Stimulated activated naive CD4-positive, alpha-beta T cell (primary cell): ENCODE measurements at regions not wholly inside any gene's neighbourhood (a gene's known extent, or its start where the extent isn't known, plus 50 kb on each side); places are given as distances from the start of the nearest gene placed in this dataset.
"Not testable (repeated sequence)": the region's sequence is repeated elsewhere in the genome, so short reads cannot be mapped to it uniquely, and the experiment has no call there.

ENCODE experiments used
- DNase-seq, 6 experiments: peaks; one replicate each; lab custom pipeline; 2025; lab: John Stamatoyannopoulos, UW

DNA sequence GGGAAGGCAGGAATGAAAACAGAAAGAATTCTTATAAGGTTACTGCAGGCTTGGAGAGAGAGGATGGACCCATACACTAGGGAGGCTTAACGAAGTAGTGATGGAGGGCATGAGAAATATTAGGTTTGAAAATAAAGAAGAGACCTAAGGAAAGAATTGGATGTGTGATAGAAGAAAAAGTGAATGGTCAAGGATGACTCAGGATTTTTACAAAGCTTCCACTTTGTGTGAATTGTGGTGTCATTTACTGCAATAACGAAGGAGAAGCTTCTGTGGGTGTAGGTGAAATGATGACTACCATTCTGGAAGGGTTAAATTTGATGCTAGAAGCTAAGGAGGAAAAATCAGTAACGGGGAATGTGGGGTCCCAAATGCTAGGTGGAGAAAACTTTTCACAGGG is 191.2 kb downstream of the UTRN start:
- no peak for DNase-seq

DNA sequence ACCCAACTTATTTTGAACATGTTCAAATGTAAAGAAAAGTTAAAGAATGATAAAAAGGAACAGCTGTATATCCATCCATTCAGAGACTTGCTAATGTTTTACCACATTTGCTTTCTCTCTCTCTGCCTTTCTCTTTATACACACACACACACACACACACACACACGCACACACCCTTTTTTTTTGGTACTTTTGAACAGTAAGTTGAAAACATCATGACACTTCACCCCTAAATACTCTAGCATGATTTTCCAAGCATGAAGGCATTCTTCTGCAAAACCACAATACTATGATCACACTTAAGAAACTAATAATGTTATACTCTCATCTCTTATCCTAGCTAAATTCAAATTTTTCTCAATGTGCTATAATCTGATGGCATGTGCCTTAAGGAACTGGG is 192.3 kb downstream of the UTRN start:
- no peak for DNase-seq

DNA sequence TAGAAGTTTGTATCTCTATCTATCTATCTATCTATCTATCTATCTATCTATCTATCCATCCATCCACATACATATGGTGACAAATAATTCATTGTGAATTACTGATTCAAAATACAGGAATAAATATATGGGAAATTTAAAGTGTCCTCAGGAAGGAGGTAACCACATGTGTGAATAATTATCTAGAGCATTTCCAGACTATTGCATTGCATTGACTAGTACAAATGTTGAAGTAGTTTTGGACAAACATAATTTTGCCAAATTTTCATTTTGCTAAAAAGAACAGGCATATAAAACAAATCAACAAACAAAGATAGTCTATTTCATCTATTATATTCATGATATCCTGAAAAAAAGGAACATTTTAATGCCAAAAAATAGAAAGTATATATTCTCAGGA is 192.7 kb downstream of the UTRN start:
- no peak for DNase-seq

DNA sequence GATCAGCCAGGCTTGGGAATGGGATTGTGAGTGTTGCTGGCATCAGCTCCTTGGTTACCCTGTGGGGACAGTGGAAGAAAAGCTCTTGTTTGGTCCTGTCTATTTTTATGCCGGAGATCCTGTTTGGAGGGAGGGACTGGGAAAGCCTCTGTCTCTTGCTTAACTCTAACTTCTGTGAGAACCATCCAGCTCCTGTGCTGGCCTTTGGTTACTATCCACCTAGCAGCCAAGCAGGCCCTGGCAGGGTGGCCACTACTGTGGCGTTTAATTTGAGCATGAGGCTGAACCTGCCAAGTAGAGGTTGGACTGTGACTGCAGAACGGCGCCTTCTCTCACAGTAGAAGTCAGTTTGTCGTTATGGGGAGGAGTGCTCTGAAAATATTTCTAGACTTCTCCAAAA is 193.3 kb downstream of the UTRN start:
- no peak for DNase-seq

DNA sequence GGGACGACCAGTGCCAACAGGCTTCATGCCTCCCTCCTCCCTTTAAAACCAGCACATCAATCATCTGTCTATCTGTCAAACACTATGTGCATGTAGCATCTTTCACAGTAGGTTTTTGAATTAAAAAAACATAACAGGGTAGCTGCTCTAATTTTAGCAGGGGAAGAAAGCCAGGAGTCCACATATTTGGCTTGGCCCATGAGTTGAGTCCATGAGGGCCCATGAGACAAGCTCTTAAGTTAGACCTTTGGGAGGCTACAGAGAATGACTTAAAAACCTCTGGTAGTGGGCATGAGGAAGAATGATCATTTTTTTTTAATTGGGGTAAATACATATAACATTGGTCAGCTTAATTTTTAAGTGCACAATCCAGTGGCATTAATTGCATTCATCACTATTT is 194.9 kb downstream of the UTRN start:
- no peak for DNase-seq

DNA sequence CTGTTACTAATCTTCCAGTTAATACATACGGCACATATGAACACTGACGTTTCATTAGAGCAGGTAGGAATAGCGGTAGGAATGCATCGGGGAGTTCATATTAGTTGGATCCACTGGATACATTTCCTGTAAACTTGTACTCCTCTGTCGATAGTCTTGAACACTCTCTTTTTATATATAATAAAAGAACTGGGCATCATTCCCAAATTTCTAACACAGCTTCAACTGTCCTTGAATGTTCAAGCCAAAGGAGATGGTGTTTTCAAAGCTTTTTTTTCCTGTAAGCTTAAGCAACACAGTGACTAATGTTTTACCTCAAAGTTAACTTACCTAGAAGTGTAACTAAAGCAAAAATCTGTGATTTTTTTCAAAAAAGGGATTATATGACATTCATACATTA is 195.3 kb downstream of the UTRN start:
- DNase-seq: no peak

DNA sequence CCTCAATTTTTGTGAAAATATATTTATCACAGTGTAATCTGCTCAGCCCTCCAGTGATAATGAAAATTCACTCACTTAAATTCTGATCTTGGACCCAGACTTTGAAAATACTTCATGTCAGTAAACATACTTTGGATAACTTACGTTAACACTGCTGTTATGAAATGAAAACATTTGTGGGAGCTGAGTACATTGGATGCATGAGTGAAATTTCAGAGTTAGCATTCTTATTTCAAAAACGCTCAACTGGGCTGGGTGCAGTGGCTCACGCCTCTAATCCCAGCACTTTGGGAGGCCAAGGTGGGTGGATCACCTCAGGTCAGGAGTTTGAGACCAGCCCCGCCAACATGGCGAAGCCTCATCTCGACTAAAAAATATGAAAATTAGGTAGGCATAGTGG is 196.4 kb downstream of the UTRN start:
- no peak for DNase-seq

DNA sequence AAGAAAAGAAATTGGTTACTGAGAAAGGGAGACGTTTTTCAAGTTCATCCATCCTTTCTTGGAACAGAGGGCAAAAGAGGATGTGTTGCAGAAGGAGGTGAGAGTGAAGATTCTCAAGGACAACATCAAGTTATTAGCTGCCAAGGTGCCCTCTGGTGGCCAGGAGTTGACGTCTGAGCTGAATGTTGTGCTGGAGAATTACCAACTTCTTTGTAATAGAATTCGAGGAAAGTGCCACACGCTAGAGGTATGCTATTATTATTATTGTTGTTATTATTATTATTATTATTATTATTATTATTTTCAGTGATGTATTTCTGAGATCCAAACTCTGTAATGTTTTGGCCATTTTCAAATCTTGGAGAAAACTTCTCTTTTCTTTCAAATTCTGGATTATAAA is 197.0 kb downstream of the UTRN start:
- peak; percentile 11 to 69 (median 56) for DNase-seq

DNA sequence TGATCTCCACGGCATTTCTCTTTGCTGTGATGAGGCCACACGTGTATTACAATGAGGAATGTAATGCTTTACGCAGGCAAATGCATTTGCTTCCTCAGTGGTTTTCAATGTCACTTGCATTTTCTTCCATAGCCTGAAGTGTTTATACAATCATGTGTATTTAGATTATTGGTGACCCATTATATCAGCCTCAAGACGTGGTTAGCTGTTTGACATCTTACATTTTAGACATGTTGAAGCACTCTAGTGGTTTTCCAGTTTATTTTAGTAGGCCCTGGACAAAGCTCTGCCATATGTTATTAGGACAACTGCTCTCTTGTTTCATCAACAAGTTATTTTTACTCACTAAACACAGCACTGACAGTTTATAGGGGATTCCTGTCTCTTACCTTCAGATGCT is 200.4 kb downstream of the UTRN start:
- no peak for DNase-seq

DNA sequence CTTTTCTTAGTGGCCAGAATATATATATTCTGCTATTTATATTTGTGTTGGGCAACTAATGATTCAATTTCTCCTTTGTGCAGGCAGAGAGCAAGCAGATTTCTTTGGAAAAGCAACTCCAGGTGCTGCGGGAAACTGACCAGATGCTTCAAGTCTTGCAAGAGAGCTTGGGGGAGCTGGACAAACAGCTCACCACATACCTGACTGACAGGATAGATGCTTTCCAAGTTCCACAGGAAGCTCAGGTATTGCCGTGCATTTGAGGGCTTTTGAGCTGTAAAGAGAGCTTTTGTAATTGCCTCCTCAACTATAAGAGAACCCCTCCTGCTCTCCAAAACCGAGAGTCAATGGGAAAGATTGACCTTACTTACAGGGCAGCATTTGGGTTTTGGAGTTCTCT is 203.5 kb downstream of the UTRN start:
- no peak for DNase-seq

DNA sequence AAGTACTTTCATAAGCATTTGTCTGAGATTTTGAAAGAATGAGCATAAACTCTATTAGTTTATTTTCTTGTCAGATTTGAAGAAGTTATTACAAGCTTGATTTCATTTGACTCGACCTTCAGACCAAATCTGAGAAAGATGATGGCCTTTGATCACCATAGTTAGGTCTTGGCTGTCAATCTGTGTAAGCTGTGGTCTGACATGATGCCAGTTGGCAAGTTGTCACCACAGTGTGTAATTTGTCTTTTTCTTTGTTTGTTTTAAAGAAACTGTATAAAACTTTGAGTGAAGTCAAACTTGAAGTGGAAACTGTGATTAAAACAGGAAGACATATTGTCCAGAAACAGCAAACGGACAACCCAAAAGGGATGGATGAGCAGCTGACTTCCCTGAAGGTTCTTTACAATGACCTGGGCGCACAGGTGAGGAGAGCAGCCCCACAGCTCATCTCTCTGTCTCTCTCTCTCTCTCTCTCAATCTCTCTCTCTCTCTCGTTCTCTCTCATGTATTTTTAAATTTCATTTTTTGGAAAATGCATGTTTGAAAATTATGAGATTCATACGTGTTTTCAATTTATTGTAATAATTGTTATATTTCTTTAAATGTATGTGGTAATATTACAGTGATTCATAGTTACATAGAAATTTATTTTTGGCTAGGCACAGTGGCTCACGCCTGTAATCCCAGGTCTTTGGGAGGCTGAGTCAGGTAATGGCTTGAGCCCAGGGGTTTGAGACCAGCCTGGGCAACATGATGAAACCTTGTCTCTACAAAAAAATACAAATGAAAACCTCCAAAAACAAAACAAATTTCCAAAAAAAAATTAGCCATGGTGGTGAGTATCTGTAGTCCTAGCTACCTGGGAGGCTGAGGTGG is 208.1 kb downstream of the UTRN start:
- no peak for DNase-seq

DNA sequence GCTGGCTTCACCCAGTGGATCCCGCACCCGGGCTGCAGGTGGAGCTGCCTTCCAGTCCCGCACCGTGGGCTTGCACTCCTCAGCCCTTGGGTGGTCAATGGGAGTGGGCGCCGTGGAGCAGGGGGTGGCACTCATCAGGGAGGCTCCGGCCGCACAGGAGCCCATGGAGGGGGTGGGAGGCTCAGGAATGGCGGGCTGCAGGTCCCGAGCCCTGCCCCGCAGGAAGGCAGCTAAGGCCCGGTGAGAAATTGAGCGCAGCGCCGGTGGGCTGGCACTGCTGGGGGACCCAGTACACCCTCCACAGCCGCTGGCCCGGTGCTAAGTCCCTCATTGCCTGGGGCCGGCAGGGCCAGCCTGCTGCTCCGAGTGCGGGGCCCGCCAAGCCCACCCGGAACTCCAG is 209.9 kb downstream of the UTRN start:
- DNase-seq: not testable (repeated sequence)

DNA sequence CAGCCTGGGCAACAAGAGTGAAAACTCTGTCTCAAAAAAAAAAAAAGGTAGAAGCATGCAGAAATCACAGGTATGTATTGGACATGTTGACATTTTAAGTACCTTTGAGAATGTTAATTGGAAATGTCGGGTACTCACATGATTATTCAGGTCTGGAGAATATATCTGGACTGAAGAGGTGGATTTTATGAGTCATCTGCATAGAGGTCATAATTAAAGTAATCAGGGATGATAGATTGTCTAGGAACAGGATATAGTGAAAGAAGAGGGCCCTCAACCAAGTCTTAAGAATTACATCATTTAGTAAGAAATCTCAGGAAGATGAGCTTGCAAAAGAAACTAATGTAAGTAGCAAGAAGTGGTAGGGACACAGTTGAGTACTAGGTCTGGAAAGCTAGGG is 212.5 kb downstream of the UTRN start:
- no peak for DNase-seq

DNA sequence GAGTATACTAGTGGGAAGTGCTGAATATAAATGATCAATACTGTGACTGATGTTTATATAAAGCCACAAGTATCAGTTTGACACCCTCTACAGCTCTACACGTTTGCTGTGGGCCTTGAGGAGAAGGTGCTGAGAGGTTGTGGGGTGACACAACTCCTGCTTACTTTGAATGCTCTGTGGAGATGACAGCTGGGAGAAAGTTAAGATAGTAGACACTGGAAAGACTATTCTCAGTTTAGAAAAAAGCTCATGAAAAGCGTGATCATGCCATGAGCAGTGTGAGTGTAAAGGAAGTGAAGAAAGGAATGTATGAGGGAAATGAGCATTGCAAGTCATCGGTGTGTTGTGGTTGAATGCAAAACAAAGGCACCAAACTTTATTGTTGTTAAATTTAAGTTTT is 215.8 kb downstream of the UTRN start:
- no peak for DNase-seq

DNA sequence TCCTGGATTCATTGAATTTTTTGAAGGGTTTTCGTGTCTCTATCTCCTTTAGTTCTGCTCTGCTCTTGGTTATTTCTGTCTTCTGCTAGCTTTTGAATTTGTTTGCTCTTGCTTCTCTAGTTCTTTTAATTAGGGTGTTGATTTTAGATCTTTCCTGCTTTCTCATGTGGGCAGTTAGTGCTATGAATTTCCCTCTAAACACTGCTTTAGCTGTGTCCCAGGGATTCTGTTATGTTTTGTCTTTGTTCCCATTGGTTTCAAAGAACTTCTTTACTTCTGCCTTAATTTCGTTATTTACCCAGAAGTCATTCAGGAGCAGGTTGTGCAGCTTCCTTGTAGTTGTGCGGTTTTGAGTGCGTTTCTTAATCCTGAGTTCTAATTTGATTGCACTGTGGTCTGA is 220.1 kb downstream of the UTRN start:
- DNase-seq: not testable (repeated sequence)

DNA sequence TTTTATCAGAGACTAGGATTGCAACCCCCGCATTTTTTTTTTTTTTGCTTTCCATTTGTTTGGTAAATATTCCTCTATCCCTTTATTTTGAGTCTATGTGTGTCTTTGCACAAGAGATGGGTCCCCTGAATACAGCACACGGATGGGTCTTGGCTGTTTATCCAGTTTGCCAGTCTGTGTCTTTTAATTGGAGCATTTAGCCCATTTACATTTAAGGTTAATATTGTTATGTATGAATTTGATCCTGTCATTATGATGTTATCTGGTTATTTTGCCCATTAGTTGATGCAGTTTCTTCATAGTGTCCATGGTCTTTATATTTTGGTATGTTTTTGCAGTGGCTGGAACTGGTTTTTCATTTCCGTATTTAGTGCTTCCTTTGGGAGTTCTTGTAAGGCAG is 220.9 kb downstream of the UTRN start:
- DNase-seq: not testable (repeated sequence)

DNA sequence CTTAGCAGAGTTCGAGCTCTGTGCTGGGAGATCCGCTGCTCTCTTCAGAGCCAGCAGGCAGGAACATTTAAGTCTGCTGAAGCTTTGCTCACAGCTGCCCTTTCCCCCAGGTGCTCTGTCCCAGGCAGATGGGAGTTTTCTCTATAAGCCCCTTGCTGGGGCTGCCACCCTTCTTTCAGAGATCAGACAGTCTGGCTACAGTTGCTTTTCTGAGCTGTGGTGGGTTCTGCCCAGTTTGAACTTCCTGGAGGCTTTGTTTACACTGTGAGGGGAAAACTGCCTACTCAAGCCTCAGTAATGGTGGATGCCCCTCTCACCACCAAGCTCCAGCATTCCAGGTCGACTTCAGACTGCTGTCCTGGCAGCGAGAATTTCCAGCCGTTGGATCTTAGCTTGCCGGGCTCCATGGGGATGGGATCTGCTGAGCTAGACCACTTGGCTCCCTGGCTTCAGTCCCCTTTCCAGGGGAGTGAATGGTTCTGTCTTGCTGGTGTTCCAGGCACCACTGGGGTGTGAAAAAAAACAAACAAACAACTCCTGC is 222.7 kb downstream of the UTRN start:
- not testable (repeated sequence) for DNase-seq

DNA sequence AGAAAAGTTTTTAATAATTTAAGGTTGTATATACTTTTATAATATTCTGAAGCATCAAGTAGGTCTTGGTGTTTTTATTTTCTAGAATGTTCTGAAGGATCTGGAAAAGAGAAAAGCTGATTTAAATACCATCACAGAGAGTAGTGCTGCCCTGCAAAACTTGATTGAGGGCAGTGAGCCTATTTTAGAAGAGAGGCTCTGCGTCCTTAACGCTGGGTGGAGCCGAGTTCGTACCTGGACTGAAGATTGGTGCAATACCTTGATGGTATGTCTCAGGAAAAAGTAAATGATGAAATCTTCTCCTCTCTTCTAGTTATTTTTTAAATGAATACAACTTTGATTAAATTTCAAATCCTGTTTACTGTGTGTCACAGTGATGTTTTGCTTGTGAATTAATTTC is 225.7 kb downstream of the UTRN start:
- DNase-seq: no peak

DNA sequence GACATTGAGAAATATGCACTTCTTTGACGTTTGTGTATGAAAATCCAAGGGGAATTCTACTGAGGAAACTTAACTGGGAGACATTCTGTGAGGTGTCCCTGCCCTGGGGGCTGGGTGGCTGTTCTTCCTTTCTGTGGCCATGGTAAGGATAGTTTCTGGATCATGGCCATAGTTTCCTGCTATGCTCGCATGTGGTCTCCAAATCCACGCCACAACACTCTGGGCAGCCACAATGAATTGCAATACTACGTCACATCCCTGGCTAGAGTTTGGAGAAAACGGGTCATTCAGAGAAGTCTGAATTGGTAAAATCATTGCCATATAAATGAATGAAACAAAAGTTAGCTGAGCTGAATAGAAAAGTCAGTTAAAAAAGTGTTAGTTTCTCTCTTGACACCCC is 230.6 kb downstream of the UTRN start:
- no peak for DNase-seq

DNA sequence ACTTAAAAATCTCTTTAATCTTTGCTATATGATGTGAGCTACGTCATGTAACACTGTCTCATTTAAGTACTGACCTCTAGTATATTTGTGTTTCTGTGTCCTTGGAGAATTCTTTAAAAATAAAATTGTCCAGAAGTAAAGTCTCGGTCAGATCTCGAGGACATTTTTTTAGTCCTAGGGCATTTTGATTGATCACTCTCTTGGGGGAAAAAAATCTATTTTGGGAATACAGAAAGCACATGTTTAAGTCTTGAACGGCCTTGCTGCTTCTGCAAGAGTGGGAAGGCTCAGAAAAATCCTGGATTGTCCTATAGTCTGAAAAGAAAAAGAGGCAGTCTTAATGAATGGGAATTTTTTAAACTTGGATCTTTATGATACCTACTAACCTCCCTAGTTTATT is 234.3 kb downstream of the UTRN start:
- no peak for DNase-seq

DNA sequence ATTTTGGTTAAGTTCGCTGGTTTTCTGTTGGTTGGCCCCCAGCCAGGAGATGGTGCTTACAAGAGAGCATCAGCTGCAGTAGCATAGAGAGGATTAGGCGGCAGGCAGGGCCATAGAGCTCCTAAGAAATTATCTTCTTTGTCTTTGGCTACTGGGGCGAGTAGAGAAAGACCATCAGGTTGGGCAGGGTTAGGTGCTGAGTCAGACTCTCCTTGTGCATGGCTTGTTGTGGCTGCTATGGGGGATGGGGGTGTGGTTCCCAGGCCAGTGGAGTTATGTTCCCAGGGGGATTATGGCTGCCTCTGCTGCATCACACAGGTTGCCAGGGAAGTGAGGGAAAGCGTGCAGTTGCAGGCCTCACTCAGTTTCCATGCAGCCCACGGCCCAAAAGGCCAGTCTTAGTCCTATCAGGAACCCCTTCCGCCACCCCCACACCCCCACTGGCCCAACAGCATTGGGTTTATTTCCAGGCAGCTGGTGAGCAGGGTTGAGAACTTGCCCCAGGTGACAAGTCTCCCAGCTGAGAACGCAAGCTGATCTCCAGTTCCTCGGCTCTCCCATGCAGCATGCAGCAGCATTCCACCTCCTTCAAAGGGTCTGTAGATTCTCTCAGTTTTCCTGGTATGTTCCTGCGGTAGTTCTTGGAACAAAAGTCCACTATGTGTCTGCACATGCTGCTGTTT is 243.7 kb downstream of the UTRN start:
- no peak for DNase-seq

DNA sequence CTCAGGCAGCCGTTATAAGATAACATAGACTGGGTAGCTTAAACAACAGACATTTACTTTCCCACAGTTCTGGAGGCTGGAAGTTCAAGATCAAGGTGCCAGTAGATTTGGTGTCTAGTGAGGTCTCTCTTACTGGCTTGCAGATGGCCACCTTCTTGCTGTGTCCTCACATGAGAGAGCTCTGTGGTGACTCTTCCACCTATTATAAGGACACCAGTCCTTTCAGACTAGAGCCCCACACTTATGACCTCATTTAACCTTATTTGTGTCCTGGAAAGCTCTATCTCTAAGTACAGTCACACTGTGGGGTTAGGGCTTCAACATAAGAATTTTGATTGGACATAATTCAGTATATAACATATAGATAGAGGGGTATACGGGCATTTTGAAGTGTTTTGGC is 245.0 kb downstream of the UTRN start:
- DNase-seq: no peak

DNA sequence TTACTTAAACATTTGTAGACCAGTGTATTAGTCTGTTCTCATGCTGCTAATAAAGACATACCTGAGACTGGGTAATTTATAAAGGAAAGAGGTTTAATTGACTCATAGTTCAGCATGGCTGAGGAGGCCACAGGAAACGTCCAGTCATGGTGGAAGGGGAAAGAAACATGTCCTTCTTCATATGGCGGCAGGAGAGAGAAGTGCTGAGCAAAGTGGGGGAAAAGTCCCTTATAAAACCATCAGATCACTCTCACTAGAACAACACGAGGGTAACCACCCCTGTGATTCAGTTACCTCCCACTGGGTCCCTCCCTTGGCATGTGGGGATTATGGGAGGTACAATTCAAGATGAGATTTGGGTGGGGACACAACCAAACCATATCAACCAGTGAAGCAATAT is 247.1 kb downstream of the UTRN start:
- DNase-seq: not testable (repeated sequence)
